Uterus (tissue), 3 donors: ENCODE measurements at regions not wholly inside any gene's neighbourhood (a gene's known extent, or its start where the extent isn't known, plus 50 kb on each side); places are given as distances from the start of the nearest gene placed in this dataset.

Experiments
- DNase-seq, 2 donors: peaks; one replicate each; pipeline ENCODE4 v3.0.0-alpha.2; 2019 to 2020
- H3K27ac ChIP-seq, 2 donors: fragments of 200-600 bp; sonication (generic); 1 replicate in 1 of 2; 2 replicates in 1 of 2; pipeline ENCODE4 v1.5.1; 2016 to 2018
- H3K27me3 ChIP-seq, 2 donors: fragments of 200-600 bp; sonication (generic); one replicate each; pipeline ENCODE4 v1.5.1; 2018 to 2019; ENCODE audit warnings: control low read depth in 1 of 2
- H3K36me3 ChIP-seq, 2 donors: fragments of 200-600 bp; sonication (generic); one replicate each; pipeline ENCODE4 v1.5.1; 2019; ENCODE audit warnings: control low read depth in 1 of 2
- H3K4me1 ChIP-seq, 2 donors: fragments of 200-600 bp; sonication (generic); one replicate each; pipeline ENCODE4 v1.5.1; 2018 to 2019; ENCODE audit warnings: control low read depth in 1 of 2
- H3K4me3 ChIP-seq, 2 donors: fragments of 200-600 bp; sonication (generic); 1 replicate in 1 of 2; 2 replicates in 1 of 2; pipeline ENCODE4 v1.5.1; 2018 to 2019; ENCODE audit warnings: mild to moderate bottlenecking in 1 of 2
- H3K9me3 ChIP-seq, 2 donors: fragments of 200-600 bp; sonication (generic); one replicate each; pipeline ENCODE4 v1.5.1; 2019; ENCODE audit warnings: control low read depth in 1 of 2
- POLR2A ChIP-seq, 2 donors: fragments of 450-650 bp; IDR thresholded peaks; one replicate each; pipeline ENCODE4 v1.6.1; 2016; ENCODE audit warnings: antibody characterized with exemption in 2 of 2, mild to moderate bottlenecking in 1 of 2, moderate library complexity in 1 of 2
- intact Hi-C: fragments of 100-400 bp; cut with DNase I; formaldehyde crosslinking; loops from one replicate; pipeline ENCODE4 v1.15.1; 2023; ENCODE audit warnings: low total_unique reads
- TF ChIP-seq, protein P1 (sequence below), 4 experiments: fragments of 200-600 bp in 2 of 4; fragments of 450-650 bp in 2 of 4; sonication (generic) in 2 of 4; IDR thresholded peaks; one replicate each; pipeline ENCODE4 v1.5.1; 2016 to 2019; ENCODE audit warnings: antibody characterized with exemption in 4 of 4, mild to moderate bottlenecking in 2 of 4, moderate library complexity in 1 of 4
- donor health status: DM: yes; HTN: yes; CAD: no.

DNA sequence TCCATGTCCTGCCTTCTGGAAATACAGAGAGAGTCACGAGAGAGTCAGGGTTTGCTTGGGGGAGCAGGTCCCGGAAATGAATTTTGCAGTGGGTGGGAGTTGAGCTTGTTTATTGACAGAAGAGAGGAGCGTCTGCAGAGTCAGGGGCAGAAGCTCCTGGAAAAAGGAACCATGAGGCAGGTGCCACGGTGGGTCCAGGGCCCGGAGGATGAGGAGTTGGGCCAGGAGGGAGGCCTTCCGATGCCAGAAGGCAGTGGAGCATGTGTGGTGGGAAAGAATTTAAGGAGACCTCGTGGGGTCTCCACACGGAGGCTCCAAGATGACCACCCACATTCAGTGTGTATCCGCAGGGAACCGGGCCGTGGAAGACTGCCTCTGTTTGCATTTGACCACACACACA is 461.2 kb downstream of the BRD1 start:
- Histone ChIP-seq H3K27ac (no peak overlapping the region), H3K4me3 (no peak overlapping the region), H3K4me1 (no peaks in the 10 kb centered on the region), H3K36me3 (no peaks in the 10 kb centered on the region), H3K9me3 (no peaks in the 10 kb centered on the region), H3K27me3 (no peaks in the 10 kb centered on the region)
- TF ChIP-seq, protein P1, sequence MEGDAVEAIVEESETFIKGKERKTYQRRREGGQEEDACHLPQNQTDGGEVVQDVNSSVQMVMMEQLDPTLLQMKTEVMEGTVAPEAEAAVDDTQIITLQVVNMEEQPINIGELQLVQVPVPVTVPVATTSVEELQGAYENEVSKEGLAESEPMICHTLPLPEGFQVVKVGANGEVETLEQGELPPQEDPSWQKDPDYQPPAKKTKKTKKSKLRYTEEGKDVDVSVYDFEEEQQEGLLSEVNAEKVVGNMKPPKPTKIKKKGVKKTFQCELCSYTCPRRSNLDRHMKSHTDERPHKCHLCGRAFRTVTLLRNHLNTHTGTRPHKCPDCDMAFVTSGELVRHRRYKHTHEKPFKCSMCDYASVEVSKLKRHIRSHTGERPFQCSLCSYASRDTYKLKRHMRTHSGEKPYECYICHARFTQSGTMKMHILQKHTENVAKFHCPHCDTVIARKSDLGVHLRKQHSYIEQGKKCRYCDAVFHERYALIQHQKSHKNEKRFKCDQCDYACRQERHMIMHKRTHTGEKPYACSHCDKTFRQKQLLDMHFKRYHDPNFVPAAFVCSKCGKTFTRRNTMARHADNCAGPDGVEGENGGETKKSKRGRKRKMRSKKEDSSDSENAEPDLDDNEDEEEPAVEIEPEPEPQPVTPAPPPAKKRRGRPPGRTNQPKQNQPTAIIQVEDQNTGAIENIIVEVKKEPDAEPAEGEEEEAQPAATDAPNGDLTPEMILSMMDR (IDR thresholded peaks at IDR 0.05): no peak
- no peak for TF ChIP-seq POLR2A (IDR thresholded peaks at IDR 0.05)
- intact Hi-C loops: no loop called here
- no peak for DNase-seq

DNA sequence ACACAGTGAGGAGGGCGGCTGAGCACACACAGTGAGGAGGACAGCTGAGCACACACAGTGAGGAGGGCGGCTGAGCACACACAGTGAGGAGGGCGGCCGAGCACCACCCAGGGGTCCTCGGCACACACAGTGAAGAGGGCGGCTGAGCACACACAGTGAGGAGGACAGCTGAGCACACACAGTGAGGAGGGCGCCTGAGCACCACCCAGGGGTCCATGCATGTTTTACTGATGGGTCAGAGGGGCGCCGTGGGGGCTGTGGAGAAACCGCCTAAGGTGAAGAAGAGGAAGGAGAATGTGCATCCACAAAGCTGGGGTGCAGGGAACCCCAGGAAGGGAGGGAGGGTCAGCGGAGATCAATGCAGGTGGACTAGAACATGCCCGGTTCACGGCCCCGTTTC is 461.8 kb downstream of the BRD1 start:
- H3K27ac ChIP-seq: no peak overlapping the region
- no peaks in the 10 kb centered on the region for H3K36me3 ChIP-seq
- no peak for DNase-seq
- TF ChIP-seq POLR2A (IDR thresholded peaks at IDR 0.05): no peak
- TF ChIP-seq, protein P1 (IDR thresholded peaks at IDR 0.05): no peak
- no peaks in the 10 kb centered on the region for H3K27me3 ChIP-seq
- no peaks in the 10 kb centered on the region for H3K4me1 ChIP-seq
- intact Hi-C loops: no loop called here
- H3K9me3 ChIP-seq: no peaks in the 10 kb centered on the region
- H3K4me3 ChIP-seq: no peak overlapping the region

DNA sequence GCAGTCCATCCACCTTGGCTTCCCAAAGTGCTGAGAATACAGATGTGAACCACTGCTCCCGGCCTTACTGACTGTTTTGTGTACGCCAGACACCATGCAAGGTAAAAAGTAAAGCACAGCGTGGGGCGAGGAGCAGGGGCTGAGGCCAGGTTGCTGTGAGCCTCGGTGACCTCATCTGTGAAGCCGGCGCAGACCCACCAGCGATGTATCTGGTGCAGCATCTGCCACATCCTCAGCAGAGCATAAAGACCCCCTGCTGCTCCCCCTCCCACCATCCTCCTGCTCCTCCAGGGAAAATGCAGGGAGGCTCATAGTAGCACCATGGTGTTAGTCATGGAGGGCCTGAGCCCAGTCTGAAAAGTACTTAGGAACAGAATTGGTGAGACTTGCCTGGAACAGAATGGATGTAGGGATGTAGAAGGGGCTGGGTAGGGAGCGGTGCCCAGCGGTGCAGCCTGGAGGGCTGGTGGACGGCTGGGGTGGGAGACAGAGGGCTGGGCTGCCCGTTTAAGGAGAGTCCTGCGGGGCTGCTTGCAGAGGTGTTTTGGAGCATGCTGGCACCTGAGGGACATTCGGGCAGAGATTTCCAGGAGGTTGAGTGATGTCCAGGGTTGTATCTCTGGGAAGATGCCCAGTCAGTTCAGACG is 462.4 kb downstream of the BRD1 start:
- H3K27ac ChIP-seq: no peak overlapping the region
- intact Hi-C loops: no loop called here
- H3K36me3 ChIP-seq: no peaks in the 10 kb centered on the region
- TF ChIP-seq POLR2A (IDR thresholded peaks at IDR 0.05): no peak
- TF ChIP-seq, protein P1 (IDR thresholded peaks at IDR 0.05): no peak
- no peaks in the 10 kb centered on the region for H3K27me3 ChIP-seq
- no peak overlapping the region for H3K4me3 ChIP-seq
- no peaks in the 10 kb centered on the region for H3K4me1 ChIP-seq
- H3K9me3 ChIP-seq: no peaks in the 10 kb centered on the region
- DNase-seq: no peak

DNA sequence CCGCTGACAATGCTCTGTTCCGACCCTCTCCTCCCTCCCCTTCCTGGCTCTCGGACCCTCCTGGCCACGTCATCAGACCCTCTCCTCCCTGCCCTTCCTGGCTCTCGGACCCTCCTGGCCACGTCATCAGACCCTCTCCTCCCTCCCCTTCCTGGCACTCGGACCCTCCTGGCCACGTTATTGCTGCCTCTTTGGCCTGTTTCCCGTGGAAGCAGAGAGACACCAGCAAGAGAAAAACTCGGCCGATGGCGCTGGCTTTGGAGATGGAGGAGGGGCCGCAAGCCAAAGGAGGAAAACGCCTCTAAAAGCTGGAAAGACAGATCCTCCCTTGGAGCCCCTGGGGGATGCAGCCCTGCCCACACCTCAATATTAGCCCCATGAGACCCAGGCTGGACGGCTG is 463.3 kb downstream of the BRD1 start:
- Histone ChIP-seq H3K27ac (no peak overlapping the region), H3K36me3 (no peaks in the 10 kb centered on the region), H3K4me3 (no peak overlapping the region), H3K4me1 (no peaks in the 10 kb centered on the region), H3K9me3 (no peaks in the 10 kb centered on the region), H3K27me3 (no peaks in the 10 kb centered on the region)
- no peak for TF ChIP-seq POLR2A (IDR thresholded peaks at IDR 0.05)
- TF ChIP-seq, protein P1 (IDR thresholded peaks at IDR 0.05): no peak
- no peak for DNase-seq
- intact Hi-C loops: no loop called here

DNA sequence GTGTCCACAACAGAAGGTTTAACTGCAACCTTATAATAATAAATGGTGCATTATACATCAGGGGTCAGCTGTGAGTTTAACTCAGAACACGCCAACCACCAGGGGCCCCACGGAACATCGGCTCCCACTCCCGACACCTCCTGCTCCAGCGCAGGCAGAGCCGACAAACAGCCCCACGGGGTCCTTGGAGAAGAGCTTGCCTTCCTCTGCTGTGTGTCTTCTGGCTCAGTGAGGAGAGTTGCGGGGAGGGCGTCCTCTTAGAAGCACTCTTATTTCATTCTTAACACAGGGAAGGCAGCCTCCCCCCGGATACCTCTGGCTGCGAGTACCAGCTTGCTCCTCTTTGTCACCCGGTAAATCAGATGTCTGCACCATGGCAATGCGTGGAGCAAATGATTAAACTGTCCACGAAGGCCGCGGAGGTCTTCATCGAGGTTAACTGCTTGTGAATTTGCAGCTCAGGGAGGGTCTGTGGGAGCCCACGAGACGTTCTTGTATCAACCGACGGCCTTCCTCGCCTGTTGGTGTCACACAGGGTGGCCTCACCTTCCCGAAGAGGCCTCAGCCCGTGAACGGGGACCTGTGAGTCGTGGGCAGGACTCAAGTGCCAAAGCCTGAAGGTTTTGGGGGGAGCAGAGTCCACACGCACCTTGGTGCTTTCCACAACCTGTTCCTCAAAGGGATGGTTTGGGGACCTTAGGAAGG is 464.0 kb downstream of the BRD1 start:
- Histone ChIP-seq H3K36me3 (no peaks in the 10 kb centered on the region), H3K4me1 (no peaks in the 10 kb centered on the region), H3K27me3 (no peaks in the 10 kb centered on the region), H3K9me3 (no peaks in the 10 kb centered on the region), H3K4me3 (no peak overlapping the region), H3K27ac (no peak overlapping the region)
- intact Hi-C loops: no loop called here
- TF ChIP-seq, protein P1 (IDR thresholded peaks at IDR 0.05): no peak
- TF ChIP-seq POLR2A (IDR thresholded peaks at IDR 0.05): no peak
- DNase-seq: no peak
